ENCODE measurements at regions not wholly inside any gene's neighbourhood (a gene's known extent, or its start where the extent isn't known, plus 50 kb on each side); places are given as distances from the start of the nearest gene placed in this dataset.

DNA sequence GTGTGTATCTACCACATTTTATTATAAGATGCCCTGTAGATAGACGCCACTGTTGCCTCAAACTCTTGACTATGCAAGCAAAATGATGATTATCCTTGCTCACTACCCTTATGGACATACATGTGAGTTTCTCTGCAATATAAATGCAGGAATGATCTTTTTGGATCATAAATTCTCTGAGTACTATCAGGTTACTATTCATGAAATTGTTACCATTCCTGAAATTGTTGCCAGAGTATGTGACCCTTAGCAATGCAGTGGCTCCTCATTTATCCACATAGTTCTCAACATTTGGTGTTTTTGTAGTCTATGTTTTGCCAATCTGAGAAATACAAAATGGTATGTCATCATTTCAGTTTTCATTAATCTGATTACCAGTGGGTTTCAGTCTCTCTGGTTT lies 166.2 kb upstream of the FAM3C start:
- no peak for TF ChIP-seq POLR2AphosphoS5 (IDR thresholded peaks at IDR 0.05; ENCODE audit: low read depth, low read length)
- TF ChIP-seq, protein P1, sequence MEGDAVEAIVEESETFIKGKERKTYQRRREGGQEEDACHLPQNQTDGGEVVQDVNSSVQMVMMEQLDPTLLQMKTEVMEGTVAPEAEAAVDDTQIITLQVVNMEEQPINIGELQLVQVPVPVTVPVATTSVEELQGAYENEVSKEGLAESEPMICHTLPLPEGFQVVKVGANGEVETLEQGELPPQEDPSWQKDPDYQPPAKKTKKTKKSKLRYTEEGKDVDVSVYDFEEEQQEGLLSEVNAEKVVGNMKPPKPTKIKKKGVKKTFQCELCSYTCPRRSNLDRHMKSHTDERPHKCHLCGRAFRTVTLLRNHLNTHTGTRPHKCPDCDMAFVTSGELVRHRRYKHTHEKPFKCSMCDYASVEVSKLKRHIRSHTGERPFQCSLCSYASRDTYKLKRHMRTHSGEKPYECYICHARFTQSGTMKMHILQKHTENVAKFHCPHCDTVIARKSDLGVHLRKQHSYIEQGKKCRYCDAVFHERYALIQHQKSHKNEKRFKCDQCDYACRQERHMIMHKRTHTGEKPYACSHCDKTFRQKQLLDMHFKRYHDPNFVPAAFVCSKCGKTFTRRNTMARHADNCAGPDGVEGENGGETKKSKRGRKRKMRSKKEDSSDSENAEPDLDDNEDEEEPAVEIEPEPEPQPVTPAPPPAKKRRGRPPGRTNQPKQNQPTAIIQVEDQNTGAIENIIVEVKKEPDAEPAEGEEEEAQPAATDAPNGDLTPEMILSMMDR (IDR thresholded peaks at IDR 0.05) = no peak
- no peak for TF ChIP-seq TCF7L2 (IDR thresholded peaks at IDR 0.05; ENCODE audit: low read depth, low read length)
- TF ChIP-seq SIN3A (IDR thresholded peaks at IDR 0.05; ENCODE audit: borderline replicate concordance, insufficient read depth, low read depth, low read length) = no peak
- TF ChIP-seq, protein P2, sequence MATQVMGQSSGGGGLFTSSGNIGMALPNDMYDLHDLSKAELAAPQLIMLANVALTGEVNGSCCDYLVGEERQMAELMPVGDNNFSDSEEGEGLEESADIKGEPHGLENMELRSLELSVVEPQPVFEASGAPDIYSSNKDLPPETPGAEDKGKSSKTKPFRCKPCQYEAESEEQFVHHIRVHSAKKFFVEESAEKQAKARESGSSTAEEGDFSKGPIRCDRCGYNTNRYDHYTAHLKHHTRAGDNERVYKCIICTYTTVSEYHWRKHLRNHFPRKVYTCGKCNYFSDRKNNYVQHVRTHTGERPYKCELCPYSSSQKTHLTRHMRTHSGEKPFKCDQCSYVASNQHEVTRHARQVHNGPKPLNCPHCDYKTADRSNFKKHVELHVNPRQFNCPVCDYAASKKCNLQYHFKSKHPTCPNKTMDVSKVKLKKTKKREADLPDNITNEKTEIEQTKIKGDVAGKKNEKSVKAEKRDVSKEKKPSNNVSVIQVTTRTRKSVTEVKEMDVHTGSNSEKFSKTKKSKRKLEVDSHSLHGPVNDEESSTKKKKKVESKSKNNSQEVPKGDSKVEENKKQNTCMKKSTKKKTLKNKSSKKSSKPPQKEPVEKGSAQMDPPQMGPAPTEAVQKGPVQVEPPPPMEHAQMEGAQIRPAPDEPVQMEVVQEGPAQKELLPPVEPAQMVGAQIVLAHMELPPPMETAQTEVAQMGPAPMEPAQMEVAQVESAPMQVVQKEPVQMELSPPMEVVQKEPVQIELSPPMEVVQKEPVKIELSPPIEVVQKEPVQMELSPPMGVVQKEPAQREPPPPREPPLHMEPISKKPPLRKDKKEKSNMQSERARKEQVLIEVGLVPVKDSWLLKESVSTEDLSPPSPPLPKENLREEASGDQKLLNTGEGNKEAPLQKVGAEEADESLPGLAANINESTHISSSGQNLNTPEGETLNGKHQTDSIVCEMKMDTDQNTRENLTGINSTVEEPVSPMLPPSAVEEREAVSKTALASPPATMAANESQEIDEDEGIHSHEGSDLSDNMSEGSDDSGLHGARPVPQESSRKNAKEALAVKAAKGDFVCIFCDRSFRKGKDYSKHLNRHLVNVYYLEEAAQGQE (IDR thresholded peaks at IDR 0.05; ENCODE audit: insufficient read depth in 1 of 2, low read depth in 2 of 2, low read length in 1 of 2) = no peak
- Histone ChIP-seq H3K27me3 (ENCODE audit: control insufficient read depth, insufficient read depth, low read length) (no peaks in the 10 kb centered on the region), H3K36me3 (ENCODE audit: control insufficient read depth, insufficient read depth, low read length) (no peaks in the 10 kb centered on the region), H3K4me1 (ENCODE audit: control insufficient read depth, insufficient read depth, low read length) (no peaks in the 10 kb centered on the region), H3K27ac (ENCODE audit: low read length) (no peak overlapping the region), H3K9me3 (ENCODE audit: control insufficient read depth, insufficient read depth, low read depth, low read length) (no peaks in the 10 kb centered on the region), H3K4me3 (ENCODE audit: low read depth in 2 of 2, low read length in 2 of 2) (no peak overlapping the region)
- in situ Hi-C loops (cut with HindIII; ENCODE audit: low pct_unique_long_range_greater_than_20kb, low sequenced_read_pairs) = no loop called here
- no TSS peak for BruUV-seq (replicated peaks)
- CTCF ChIA-PET = no interaction called here
- POLR2A ChIA-PET = no interaction called here
- intact Hi-C loops (cut with micrococcal nuclease; ENCODE audit: unreplicated experiment) = no loop called here
- ATAC-seq (no peak), DNase-seq (ENCODE audit: low read depth, low spot score) (no peak)

- intact Hi-C loops (cut with micrococcal nuclease; ENCODE audit: unreplicated experiment) = no loop called here
- in situ Hi-C loops (cut with HindIII; ENCODE audit: low pct_unique_long_range_greater_than_20kb, low sequenced_read_pairs) = no loop called here
- ATAC-seq = no peak
Observed at GRCh38 chr7:121561717-121562116, 165.6 kb upstream of the FAM3C start.

More at GRCh38 chr7:121561717-121562116, 165.6 kb upstream of the FAM3C start:
- CTCF ChIA-PET = no interaction called here
- TF ChIP-seq SIN3A (IDR thresholded peaks at IDR 0.05; ENCODE audit: borderline replicate concordance, insufficient read depth, low read depth, low read length) (no peak), TCF7L2 (IDR thresholded peaks at IDR 0.05; ENCODE audit: low read depth, low read length) (no peak), POLR2AphosphoS5 (IDR thresholded peaks at IDR 0.05; ENCODE audit: low read depth, low read length) (no peak)
- TF ChIP-seq, protein P2 (IDR thresholded peaks at IDR 0.05; ENCODE audit: insufficient read depth in 1 of 2, low read depth in 2 of 2, low read length in 1 of 2) = no peak
- Histone ChIP-seq H3K36me3 (ENCODE audit: control insufficient read depth, insufficient read depth, low read length) (no peaks in the 10 kb centered on the region), H3K27me3 (ENCODE audit: control insufficient read depth, insufficient read depth, low read length) (no peaks in the 10 kb centered on the region), H3K4me3 (ENCODE audit: low read depth in 2 of 2, low read length in 2 of 2) (no peak overlapping the region), H3K9me3 (ENCODE audit: control insufficient read depth, insufficient read depth, low read depth, low read length) (no peaks in the 10 kb centered on the region), H3K4me1 (ENCODE audit: control insufficient read depth, insufficient read depth, low read length) (no peaks in the 10 kb centered on the region), H3K27ac (ENCODE audit: low read length) (no peak overlapping the region)
- no peak for DNase-seq (ENCODE audit: low read depth, low spot score)
- POLR2A ChIA-PET = no interaction called here
- no TSS peak for BruUV-seq (replicated peaks)
